WERI-Rb-1 (cell line): ENCODE measurements at regions not wholly inside any gene's neighbourhood (a gene's known extent, or its start where the extent isn't known, plus 50 kb on each side); places are given as distances from the start of the nearest gene placed in this dataset.

Experiments
- DNase-seq: peaks from one replicate; pipeline ENCODE4 v3.0.0-alpha.2; 2020
- H3K27ac ChIP-seq: fragments of 250-450 bp; sonication (Bioruptor Pico); 2 replicates; pipeline ENCODE4 v1.5.1; 2020; ENCODE audit warnings: mild to moderate bottlenecking, moderate library complexity
- H3K27me3 ChIP-seq: fragments of 250-450 bp; sonication (Bioruptor Pico); 2 replicates; pipeline ENCODE4 v1.5.1; 2021; ENCODE audit warnings: mild to moderate bottlenecking, low read depth, moderate library complexity; ENCODE audit not compliant: insufficient read depth, severe bottlenecking
- H3K36me3 ChIP-seq: fragments of 250-450 bp; sonication (Bioruptor Pico); 2 replicates; pipeline ENCODE4 v1.5.1; 2020; ENCODE audit warnings: mild to moderate bottlenecking, moderate library complexity
- H3K4me3 ChIP-seq: 2 replicates; pipeline ENCODE4 v1.5.1; 2011; ENCODE audit warnings: low read depth, mild to moderate bottlenecking, control low read depth, low read length
- H3K9me3 ChIP-seq: fragments of 250-450 bp; sonication (Bioruptor Pico); 2 replicates; pipeline ENCODE4 v1.5.1; 2021; ENCODE audit warnings: mild to moderate bottlenecking, moderate library complexity; ENCODE audit not compliant: severe bottlenecking
- CTCF ChIP-seq: IDR thresholded peaks from 2 replicates; pipeline ENCODE4 v1.5.1; 2011; ENCODE audit warnings: low read depth, mild to moderate bottlenecking, control low read depth, inconsistent platforms, low read length

- no peak for TF ChIP-seq CTCF
- H3K4me3 ChIP-seq: no peak overlapping the region
These were observed 445.2 kb downstream of the SH2D1A start for GRCh38 chrX:124791492-124792095.

GRCh38 chrX:124796989-124797388 is 450.6 kb downstream of the SH2D1A start:
- Histone ChIP-seq H3K9me3 (no peaks in the 10 kb centered on the region), H3K27me3 (peaks cover 12% of the 10 kb centered on the region), H3K36me3 (no peaks in the 10 kb centered on the region), H3K27ac (no peak overlapping the region), H3K4me3 (no peak overlapping the region)
- no peak for TF ChIP-seq CTCF
- no peak for DNase-seq

More at GRCh38 chrX:124791492-124792095, 445.2 kb downstream of the SH2D1A start:
- Histone ChIP-seq H3K9me3 (no peaks in the 10 kb centered on the region), H3K27me3 (peaks cover 14% of the 10 kb centered on the region), H3K36me3 (no peaks in the 10 kb centered on the region), H3K27ac (no peak overlapping the region)
- DNase-seq: no peak

- Histone ChIP-seq H3K27me3 (peaks cover 11% of the 10 kb centered on the region), H3K36me3 (no peaks in the 10 kb centered on the region), H3K27ac (no peak overlapping the region), H3K9me3 (no peaks in the 10 kb centered on the region), H3K4me3 (no peak overlapping the region)
- TF ChIP-seq CTCF: no peak
- no peak for DNase-seq
These were observed 458.6 kb downstream of the SH2D1A start for GRCh38 chrX:124804962-124805361.

GRCh38 chrX:124805486-124805885 is 459.1 kb downstream of the SH2D1A start:
- Histone ChIP-seq H3K4me3 (no peak overlapping the region), H3K36me3 (no peaks in the 10 kb centered on the region), H3K9me3 (no peaks in the 10 kb centered on the region), H3K27ac (no peak overlapping the region), H3K27me3 (peaks cover 11% of the 10 kb centered on the region)
- DNase-seq: no peak
- no peak for TF ChIP-seq CTCF

- Histone ChIP-seq H3K27me3 (no peaks in the 10 kb centered on the region), H3K27ac (no peak overlapping the region), H3K36me3 (no peaks in the 10 kb centered on the region), H3K9me3 (no peaks in the 10 kb centered on the region), H3K4me3 (no peak overlapping the region)
- DNase-seq: no peak
- TF ChIP-seq CTCF: no peak
These were observed 467.7 kb downstream of the SH2D1A start for GRCh38 chrX:124814106-124814505.

GRCh38 chrX:124818033-124818432 is 471.7 kb downstream of the SH2D1A start:
- no peaks in the 10 kb centered on the region for H3K36me3 ChIP-seq

More at GRCh38 chrX:124818033-124818432, 471.7 kb downstream of the SH2D1A start:
- no peak for DNase-seq
- no peak overlapping the region for H3K27ac ChIP-seq
- H3K9me3 ChIP-seq: no peaks in the 10 kb centered on the region
- H3K4me3 ChIP-seq: no peak overlapping the region
- TF ChIP-seq CTCF: no peak
- peaks cover 2% of the 10 kb centered on the region for H3K27me3 ChIP-seq
